ENCODE measurements at regions not wholly inside any gene's neighbourhood (a gene's known extent, or its start where the extent isn't known, plus 50 kb on each side); places are given as distances from the start of the nearest gene placed in this dataset.

- Histone ChIP-seq H3K36me3 (ENCODE audit: insufficient read depth, insufficient read length, low read length) (no peaks in the 10 kb centered on the region), H3K9ac (ENCODE audit: insufficient read length, low read depth) (no peak overlapping the region), H3K9me3 (ENCODE audit: insufficient read depth, low read length) (no peaks in the 10 kb centered on the region), H3K27me3 (ENCODE audit: insufficient read depth, insufficient read length) (no peaks in the 10 kb centered on the region), H3K4me1 (ENCODE audit: insufficient read depth, insufficient read length) (no peaks in the 10 kb centered on the region), H3K4me3 (ENCODE audit: insufficient read length, low read depth) (no peak overlapping the region)
- DNase-seq (ENCODE audit: low read depth, low spot score), result no peak
- TF ChIP-seq YY1 (IDR thresholded peaks at IDR 0.05; ENCODE audit: insufficient read depth, insufficient read length) (no peak), SUZ12 (IDR thresholded peaks at IDR 0.05; ENCODE audit: extremely low read depth, insufficient read depth, insufficient read length) (no peak), ZNF274 (IDR thresholded peaks at IDR 0.05; ENCODE audit: low read depth, low read length) (no peak)
These were observed 286.4 kb upstream of the ADARB2 start for GRCh38 chr10:2023687-2024086.

DNA sequence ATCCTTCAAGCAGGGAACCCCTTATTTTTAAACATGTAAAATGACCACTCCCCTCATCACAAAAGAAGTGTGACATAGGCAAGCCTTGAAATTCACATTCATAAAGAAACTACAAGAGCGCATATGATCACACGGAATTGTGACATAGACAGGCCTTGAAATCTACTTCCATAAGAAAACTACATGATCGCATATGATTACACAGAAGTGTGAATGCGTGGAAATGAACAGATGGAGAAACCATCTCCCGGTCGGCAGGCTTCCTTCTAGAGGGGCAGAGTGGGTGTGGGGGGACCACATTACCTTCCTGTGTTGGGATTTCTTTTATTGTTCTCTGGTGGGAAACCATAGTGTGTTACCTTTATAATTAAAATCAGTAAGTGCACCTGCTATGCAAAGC, 285.1 kb upstream of the ADARB2 start:
- H3K4me3 ChIP-seq (ENCODE audit: insufficient read length, low read depth), result no peak overlapping the region
- H3K36me3 ChIP-seq (ENCODE audit: insufficient read depth, insufficient read length, low read length), result no peaks in the 10 kb centered on the region
- H3K9me3 ChIP-seq (ENCODE audit: insufficient read depth, low read length), result no peaks in the 10 kb centered on the region
- TF ChIP-seq SUZ12 (IDR thresholded peaks at IDR 0.05; ENCODE audit: extremely low read depth, insufficient read depth, insufficient read length) (no peak), ZNF274 (IDR thresholded peaks at IDR 0.05; ENCODE audit: low read depth, low read length) (no peak), YY1 (IDR thresholded peaks at IDR 0.05; ENCODE audit: insufficient read depth, insufficient read length) (no peak)
- H3K9ac ChIP-seq (ENCODE audit: insufficient read length, low read depth), result no peak overlapping the region
- DNase-seq (ENCODE audit: low read depth, low spot score), result no peak
- no peaks in the 10 kb centered on the region for H3K4me1 ChIP-seq (ENCODE audit: insufficient read depth, insufficient read length)
- no peaks in the 10 kb centered on the region for H3K27me3 ChIP-seq (ENCODE audit: insufficient read depth, insufficient read length)

GRCh38 chr10:2020836-2021235, 283.5 kb upstream of the ADARB2 start:
- DNase-seq (ENCODE audit: low read depth, low spot score), result no peak
- Histone ChIP-seq H3K4me1 (ENCODE audit: insufficient read depth, insufficient read length) (no peaks in the 10 kb centered on the region), H3K9me3 (ENCODE audit: insufficient read depth, low read length) (no peaks in the 10 kb centered on the region), H3K36me3 (ENCODE audit: insufficient read depth, insufficient read length, low read length) (no peaks in the 10 kb centered on the region), H3K4me3 (ENCODE audit: insufficient read length, low read depth) (no peak overlapping the region), H3K9ac (ENCODE audit: insufficient read length, low read depth) (no peak overlapping the region), H3K27me3 (ENCODE audit: insufficient read depth, insufficient read length) (no peaks in the 10 kb centered on the region)
- TF ChIP-seq ZNF274 (IDR thresholded peaks at IDR 0.05; ENCODE audit: low read depth, low read length), result no peak
- TF ChIP-seq YY1 (IDR thresholded peaks at IDR 0.05; ENCODE audit: insufficient read depth, insufficient read length), result no peak
- TF ChIP-seq SUZ12 (IDR thresholded peaks at IDR 0.05; ENCODE audit: extremely low read depth, insufficient read depth, insufficient read length), result no peak

DNA sequence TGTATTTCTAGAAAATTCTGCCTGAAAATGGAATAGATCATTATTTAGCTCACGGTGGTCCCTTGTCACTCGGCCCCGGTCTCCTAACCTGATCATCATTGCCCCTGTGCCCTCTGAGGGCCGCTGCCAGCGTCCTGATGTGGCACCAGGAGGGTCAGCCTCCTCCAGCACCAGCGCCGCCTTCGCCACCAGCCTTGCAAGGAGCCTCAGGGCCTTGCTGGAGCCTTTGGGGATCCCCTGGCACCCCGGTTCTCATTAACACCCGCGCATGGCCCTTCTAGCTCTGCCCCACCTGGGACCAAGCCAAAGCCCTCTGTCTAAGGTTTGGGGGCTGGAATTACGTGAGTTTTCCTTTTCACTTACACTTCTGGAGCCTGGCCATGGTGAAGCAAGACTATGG, 282.5 kb upstream of the ADARB2 start:
- no peak overlapping the region for H3K4me3 ChIP-seq (ENCODE audit: insufficient read length, low read depth)
- H3K27me3 ChIP-seq (ENCODE audit: insufficient read depth, insufficient read length), result no peaks in the 10 kb centered on the region
- no peak for DNase-seq (ENCODE audit: low read depth, low spot score)
- no peak overlapping the region for H3K9ac ChIP-seq (ENCODE audit: insufficient read length, low read depth)
- TF ChIP-seq ZNF274 (IDR thresholded peaks at IDR 0.05; ENCODE audit: low read depth, low read length), result no peak
- TF ChIP-seq YY1 (IDR thresholded peaks at IDR 0.05; ENCODE audit: insufficient read depth, insufficient read length), result no peak
- TF ChIP-seq SUZ12 (IDR thresholded peaks at IDR 0.05; ENCODE audit: extremely low read depth, insufficient read depth, insufficient read length), result no peak
- no peaks in the 10 kb centered on the region for H3K4me1 ChIP-seq (ENCODE audit: insufficient read depth, insufficient read length)
- no peaks in the 10 kb centered on the region for H3K36me3 ChIP-seq (ENCODE audit: insufficient read depth, insufficient read length, low read length)
- no peaks in the 10 kb centered on the region for H3K9me3 ChIP-seq (ENCODE audit: insufficient read depth, low read length)

GRCh38 chr10:2019281-2019680, 282.0 kb upstream of the ADARB2 start:
- Histone ChIP-seq H3K4me3 (ENCODE audit: insufficient read length, low read depth) (no peak overlapping the region), H3K27me3 (ENCODE audit: insufficient read depth, insufficient read length) (no peaks in the 10 kb centered on the region), H3K9me3 (ENCODE audit: insufficient read depth, low read length) (no peaks in the 10 kb centered on the region), H3K4me1 (ENCODE audit: insufficient read depth, insufficient read length) (no peaks in the 10 kb centered on the region), H3K36me3 (ENCODE audit: insufficient read depth, insufficient read length, low read length) (no peaks in the 10 kb centered on the region), H3K9ac (ENCODE audit: insufficient read length, low read depth) (no peak overlapping the region)
- DNase-seq (ENCODE audit: low read depth, low spot score), result no peak
- TF ChIP-seq YY1 (IDR thresholded peaks at IDR 0.05; ENCODE audit: insufficient read depth, insufficient read length) (no peak), ZNF274 (IDR thresholded peaks at IDR 0.05; ENCODE audit: low read depth, low read length) (no peak), SUZ12 (IDR thresholded peaks at IDR 0.05; ENCODE audit: extremely low read depth, insufficient read depth, insufficient read length) (no peak)

GRCh38 chr10:2014541-2014940, 277.2 kb upstream of the ADARB2 start:
- no peaks in the 10 kb centered on the region for H3K4me1 ChIP-seq (ENCODE audit: insufficient read depth, insufficient read length)
- H3K9me3 ChIP-seq (ENCODE audit: insufficient read depth, low read length), result no peaks in the 10 kb centered on the region
- TF ChIP-seq ZNF274 (IDR thresholded peaks at IDR 0.05; ENCODE audit: low read depth, low read length), result no peak
- no peak for TF ChIP-seq YY1 (IDR thresholded peaks at IDR 0.05; ENCODE audit: insufficient read depth, insufficient read length)
- TF ChIP-seq SUZ12 (IDR thresholded peaks at IDR 0.05; ENCODE audit: extremely low read depth, insufficient read depth, insufficient read length), result no peak
- no peak overlapping the region for H3K9ac ChIP-seq (ENCODE audit: insufficient read length, low read depth)
- no peaks in the 10 kb centered on the region for H3K36me3 ChIP-seq (ENCODE audit: insufficient read depth, insufficient read length, low read length)
- no peak for DNase-seq (ENCODE audit: low read depth, low spot score)
- H3K4me3 ChIP-seq (ENCODE audit: insufficient read length, low read depth), result no peak overlapping the region
- H3K27me3 ChIP-seq (ENCODE audit: insufficient read depth, insufficient read length), result no peaks in the 10 kb centered on the region

DNA sequence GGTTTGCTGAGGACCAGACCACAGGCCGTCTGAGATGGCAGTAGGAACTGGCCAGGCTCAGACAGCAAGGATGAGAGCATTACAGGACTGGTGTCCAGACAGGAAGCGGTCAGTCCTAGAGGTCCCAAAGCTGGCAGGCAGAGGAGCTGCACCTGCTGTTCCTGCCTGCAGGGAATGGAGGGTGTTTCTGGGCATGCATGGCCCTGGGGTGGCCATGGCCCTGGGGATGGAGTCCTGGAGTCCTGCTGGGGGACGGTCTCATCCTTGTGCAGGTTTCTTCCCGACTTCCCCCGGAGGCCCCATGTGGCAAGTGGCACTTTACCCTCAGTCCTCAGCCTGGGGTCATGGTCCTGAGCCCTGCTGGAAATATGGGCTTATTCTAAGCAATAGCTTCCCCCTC, 274.9 kb upstream of the ADARB2 start:
- H3K36me3 ChIP-seq (ENCODE audit: insufficient read depth, insufficient read length, low read length), result no peaks in the 10 kb centered on the region
- H3K9ac ChIP-seq (ENCODE audit: insufficient read length, low read depth), result no peak overlapping the region
- H3K9me3 ChIP-seq (ENCODE audit: insufficient read depth, low read length), result no peaks in the 10 kb centered on the region
- TF ChIP-seq YY1 (IDR thresholded peaks at IDR 0.05; ENCODE audit: insufficient read depth, insufficient read length) (no peak), ZNF274 (IDR thresholded peaks at IDR 0.05; ENCODE audit: low read depth, low read length) (no peak), SUZ12 (IDR thresholded peaks at IDR 0.05; ENCODE audit: extremely low read depth, insufficient read depth, insufficient read length) (no peak)
- no peaks in the 10 kb centered on the region for H3K4me1 ChIP-seq (ENCODE audit: insufficient read depth, insufficient read length)
- no peak for DNase-seq (ENCODE audit: low read depth, low spot score)
- no peak overlapping the region for H3K4me3 ChIP-seq (ENCODE audit: insufficient read length, low read depth)
- no peaks in the 10 kb centered on the region for H3K27me3 ChIP-seq (ENCODE audit: insufficient read depth, insufficient read length)

Data from NT2/D1 (cell line).